NCI-H1417 treated with DMSO at 0.1 percent for 48 hours (cell line): ENCODE measurements at regions not wholly inside any gene's neighbourhood (a gene's known extent, or its start where the extent isn't known, plus 50 kb on each side); places are given as distances from the start of the nearest gene placed in this dataset.

Experiments
- DNase-seq: peaks from one replicate; lab custom pipeline; 2025; lab: John Stamatoyannopoulos, UW

DNA sequence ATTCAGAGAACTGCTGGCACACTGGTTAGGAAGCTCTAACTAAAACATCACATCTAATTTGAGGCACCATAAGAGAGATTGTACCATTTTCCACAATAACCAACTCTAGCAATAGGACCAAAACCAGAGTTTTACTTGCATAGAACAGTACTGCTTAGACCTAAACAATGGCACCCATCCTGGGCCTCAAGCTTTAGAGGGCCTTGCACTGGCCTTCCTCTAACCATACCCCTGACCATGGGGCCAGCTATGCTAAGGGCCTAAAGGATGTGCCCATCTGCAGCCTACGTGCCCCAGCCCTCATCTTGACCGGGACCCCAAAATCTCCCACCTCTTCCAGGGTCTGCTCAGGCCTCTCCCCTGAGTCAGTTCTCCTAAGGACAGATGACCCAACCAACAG lies 74.4 kb upstream of the ARHGAP32 start:
- no peak for DNase-seq

DNA sequence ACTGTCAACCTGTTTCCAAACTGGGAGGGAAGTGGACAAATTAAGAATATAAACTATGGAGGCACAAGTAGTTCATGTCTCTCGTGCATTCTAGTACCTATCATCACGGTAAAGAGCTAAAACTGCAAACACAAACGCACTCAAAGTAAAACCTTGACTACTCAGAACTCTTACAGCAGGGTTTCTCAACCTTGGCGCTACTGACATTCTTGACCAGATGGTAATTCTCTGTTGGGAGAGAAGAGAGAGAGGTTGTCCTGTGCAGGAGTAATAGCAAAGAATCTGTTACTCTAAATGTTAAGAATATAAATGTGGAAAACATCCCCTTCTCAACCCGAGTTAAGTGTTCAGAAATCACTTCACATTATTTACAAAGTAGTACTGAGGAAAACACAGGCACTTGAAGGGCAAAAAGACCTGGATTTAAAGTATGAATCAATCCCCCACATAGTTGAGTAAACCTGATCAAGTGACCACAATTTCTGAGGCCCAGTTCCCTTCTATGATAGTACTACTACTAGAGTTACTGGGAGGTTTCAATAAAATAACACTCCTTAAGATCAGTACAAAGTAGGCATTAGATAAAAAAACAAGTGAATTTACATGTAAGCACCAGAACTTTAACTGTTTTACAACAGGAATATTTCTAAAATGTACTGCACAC lies 73.1 kb upstream of the ARHGAP32 start:
- no peak for DNase-seq

DNA sequence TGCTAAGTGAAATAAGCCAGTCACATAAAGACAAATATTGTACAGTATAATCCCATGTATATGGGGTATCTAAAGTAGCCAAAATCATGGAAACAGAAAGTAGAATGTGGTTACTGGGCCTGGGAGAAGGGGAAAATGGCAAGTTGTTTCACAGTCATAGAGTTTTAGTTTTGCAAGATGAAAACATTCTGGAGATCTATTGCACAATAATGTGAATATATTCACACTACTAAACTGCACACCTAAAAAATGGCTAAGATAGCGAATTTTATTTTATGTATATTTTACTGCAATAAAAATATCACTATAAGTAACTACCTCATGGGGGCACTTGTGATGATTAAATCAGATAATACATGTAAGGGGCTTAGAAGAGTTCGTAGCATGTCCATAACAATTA lies 72.0 kb upstream of the ARHGAP32 start:
- no peak for DNase-seq

DNA sequence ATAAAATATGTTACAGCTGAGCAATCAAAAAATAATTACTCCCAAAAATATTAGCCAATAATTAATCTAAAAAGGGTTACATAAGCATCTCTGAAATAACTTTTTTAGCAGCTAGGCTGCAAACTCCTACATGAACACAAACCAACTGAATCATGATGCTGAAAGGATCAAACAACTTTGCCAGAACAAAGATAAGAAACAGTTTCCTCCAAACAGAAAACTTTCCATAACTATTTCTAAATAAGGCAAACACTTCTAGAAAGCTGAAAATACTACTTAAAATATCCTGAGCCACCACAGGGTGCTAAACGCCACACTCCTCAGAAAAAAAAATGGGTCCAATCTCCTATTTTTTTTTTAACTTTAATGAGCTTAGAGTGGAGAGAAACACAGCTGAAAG lies 68.6 kb upstream of the ARHGAP32 start:
- no peak for DNase-seq

DNA sequence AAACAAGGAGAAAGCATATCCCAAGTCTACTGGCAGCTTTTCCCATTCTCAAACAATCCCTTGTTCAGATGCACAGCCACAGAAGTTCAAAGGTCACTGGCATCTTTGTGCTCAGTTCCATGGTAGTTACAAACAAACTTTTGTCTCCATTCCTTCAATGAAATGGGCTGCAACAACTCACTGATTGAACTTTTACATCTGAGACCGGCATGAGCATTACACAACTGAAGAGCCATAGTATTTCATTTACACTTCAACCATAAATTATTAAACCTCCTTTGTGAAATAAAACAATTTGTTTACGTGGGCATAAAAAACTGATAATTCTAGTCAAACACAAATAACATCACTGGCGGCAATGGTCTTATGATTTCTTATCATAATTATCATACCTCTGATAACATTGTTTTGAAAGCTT lies 67.8 kb upstream of the ARHGAP32 start:
- DNase-seq: no peak

DNA sequence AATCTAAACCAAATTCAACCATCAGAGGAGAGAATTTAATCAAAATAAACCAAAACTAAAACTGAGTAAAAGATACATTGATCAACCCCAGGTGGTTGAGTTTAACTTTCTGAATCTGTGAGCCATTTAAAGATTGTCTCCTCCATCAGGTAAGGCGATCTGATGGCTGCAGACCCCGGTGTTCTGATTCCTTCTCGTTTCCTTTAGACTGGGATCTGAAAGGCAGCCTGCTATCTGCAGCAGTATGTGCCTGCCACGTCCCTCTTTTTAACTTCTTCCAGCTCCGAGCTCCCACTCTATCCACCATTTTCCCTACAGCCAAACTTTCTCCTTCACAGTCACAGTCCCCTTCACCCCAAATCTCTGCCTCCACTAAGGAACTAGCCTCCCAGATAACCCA lies 66.1 kb upstream of the ARHGAP32 start:
- DNase-seq: no peak

DNA sequence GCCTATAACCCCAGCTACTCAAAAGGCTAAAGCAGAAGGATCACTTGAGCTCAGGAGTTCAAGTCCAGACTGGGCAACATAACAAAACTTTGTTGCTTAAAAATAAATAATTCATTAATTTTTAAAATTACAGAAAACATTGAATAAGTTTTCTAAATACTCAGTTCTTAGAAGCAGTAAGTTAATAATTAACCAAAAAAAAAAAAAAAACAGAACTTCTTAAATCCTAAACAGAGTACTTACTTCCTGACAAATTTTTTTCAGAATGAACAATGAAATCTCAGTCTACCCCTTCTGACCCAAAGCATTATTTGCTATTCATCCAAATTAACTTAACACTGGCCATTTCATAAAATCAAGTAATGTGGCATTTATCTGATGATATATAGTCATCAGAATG lies 65.4 kb upstream of the ARHGAP32 start:
- DNase-seq: no peak

DNA sequence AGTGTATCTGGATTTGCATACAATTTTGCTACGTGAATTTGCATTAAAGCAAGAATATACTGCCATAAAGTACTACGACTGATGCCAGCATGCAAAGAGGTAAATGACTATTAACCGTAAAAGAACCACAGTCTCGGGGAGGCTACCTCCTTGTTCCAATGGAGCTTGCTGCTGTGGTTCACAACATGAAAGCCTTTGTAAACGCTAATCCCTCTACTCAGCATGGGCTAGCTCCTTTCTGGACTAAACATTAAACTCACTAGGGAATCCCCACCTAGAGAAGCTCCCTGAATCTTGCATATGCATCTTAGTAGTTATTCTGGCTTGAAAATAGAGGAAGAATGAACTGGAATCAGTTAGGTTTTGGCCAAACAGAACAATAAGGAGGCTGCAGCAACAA lies 60.5 kb upstream of the ARHGAP32 start:
- DNase-seq: no peak

DNA sequence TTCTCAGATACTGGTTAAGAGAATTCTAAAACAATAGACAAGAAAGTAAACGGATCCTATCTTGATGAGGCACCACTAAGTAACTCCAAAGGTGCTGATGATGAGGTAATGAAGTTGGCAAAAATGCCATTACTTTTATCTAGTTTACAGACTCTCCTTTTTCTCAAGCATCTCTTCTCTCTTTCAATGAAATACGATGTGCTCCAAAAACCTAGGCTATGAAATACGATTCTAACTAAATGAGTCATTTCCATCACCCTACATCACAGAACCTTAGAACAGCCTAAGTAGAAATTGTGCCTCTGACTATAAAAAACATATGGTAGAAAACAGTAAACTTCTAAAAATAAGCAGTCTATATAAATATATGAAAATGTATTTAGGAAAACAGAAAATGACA lies 58.9 kb upstream of the ARHGAP32 start:
- no peak for DNase-seq

DNA sequence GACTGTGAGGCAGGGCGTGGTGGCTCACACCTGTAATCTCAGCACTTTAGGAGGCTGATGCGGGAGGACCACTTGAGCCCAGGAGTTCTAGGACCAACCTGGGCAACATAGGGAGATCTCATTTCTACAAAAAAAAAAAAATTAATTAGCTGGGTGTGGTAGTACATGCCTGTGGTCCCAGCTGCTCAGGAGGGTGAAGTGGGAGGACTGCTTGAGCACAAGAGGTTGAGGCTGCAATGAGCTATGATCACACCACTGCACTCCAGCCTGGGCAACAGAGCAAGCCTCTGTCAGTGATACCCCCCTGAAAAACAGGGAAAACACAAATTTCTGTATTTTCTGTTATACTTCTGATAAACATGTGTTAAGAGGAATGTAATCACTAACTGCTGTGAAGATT lies 57.8 kb upstream of the ARHGAP32 start:
- DNase-seq: no peak

DNA sequence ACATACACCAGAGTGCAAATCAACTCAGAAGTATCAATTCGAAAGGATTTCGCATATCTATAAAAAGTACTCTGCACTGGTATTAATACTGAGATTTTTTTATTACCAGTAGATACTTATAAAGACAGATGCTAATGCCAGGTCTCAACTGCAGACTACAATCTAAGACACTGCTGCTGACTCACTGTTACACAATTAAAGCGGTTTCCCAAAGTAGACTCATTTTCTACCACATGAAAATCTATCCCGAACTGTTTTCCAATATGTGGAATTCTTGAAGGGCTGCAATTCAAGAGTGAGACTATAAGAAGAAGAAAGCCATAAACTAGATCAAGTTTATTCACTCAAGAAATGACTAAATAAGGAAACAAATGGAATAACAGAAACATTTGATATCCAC lies 57.2 kb upstream of the ARHGAP32 start:
- no peak for DNase-seq

DNA sequence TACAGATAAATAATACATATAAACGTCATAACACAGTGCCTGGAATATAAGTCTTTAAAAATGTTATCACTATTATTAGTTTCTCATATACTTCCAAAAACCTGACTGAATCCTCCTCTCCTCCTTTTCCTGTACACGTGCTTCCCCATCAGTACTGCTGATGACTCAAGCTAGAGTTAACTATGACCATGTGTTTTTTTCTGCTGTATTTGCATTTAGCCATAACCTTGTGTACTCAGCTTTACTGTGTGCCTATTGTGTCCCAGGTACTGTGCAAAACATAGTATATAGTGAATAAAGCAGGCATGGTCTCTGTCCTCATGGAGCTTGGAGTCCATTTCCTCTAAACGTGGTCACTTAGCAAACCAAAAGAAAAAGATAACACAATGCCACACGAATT lies 56.5 kb upstream of the ARHGAP32 start:
- DNase-seq: no peak

DNA sequence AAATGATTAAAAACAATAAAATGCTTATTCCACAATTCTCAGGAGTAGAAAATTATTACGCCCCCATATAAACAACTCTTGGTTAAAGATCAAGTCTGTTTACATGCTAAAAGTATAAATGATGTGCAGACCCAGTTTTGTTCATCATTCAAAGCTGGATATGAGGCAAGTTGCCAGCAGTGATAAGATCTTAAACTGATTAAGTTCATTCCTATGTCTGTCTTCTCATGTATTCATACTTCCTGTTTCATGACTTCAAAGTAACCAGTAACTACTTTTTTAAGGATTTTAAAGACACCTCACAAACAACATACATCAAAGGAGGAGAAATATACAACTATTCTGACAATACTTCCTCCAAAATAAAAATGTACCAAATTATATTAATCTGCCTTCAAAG lies 55.0 kb upstream of the ARHGAP32 start:
- no peak for DNase-seq

DNA sequence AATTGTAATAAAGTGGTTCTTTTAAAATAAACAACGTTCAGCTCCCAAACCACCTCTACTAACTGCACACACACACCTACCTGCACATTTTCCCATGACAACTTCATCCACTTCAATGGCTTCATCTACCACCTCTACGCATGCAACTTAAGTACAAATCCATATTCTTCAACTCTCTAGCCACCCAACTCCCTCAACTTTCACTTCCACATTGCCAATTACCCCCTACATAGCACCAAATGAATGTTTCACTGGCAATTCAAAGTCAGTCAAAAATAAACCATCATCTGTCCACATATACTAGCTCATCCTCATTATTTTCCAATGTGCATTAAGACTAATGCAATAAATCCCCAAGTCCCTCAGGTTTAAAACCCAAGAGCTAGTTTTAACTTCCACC lies 50.7 kb upstream of the ARHGAP32 start:
- no peak for DNase-seq
